ENCODE measurements at regions not wholly inside any gene's neighbourhood (a gene's known extent, or its start where the extent isn't known, plus 50 kb on each side); places are given as distances from the start of the nearest gene placed in this dataset.

DNA sequence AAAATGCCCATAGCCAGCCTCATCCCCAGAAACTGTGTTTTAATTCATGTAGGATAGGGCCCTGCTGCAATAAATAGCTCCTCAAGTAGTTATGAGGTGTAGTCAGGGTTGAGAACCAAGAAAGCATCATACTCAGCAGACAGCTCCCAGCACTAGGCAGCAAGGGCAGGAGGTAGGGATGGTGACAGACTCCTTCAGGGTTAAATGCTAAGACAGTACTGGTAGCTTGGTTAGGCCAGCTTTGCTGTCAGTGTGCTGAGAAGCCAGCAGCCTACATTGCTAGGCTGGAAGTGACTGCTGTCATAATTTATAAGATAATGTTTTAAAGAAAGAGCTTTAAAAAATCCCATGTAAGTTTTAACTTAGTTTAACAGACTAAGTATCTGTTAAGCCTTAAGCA is 113.9 kb upstream of the IMMP2L start:
- TF ChIP-seq, protein P1, sequence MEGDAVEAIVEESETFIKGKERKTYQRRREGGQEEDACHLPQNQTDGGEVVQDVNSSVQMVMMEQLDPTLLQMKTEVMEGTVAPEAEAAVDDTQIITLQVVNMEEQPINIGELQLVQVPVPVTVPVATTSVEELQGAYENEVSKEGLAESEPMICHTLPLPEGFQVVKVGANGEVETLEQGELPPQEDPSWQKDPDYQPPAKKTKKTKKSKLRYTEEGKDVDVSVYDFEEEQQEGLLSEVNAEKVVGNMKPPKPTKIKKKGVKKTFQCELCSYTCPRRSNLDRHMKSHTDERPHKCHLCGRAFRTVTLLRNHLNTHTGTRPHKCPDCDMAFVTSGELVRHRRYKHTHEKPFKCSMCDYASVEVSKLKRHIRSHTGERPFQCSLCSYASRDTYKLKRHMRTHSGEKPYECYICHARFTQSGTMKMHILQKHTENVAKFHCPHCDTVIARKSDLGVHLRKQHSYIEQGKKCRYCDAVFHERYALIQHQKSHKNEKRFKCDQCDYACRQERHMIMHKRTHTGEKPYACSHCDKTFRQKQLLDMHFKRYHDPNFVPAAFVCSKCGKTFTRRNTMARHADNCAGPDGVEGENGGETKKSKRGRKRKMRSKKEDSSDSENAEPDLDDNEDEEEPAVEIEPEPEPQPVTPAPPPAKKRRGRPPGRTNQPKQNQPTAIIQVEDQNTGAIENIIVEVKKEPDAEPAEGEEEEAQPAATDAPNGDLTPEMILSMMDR (conservative IDR thresholded peaks at IDR 0.05; ENCODE audit: low read length) = no peak
- H3K4me3 ChIP-seq (ENCODE audit: low read length) = no peak overlapping the region
- no peak for DNase-seq (ENCODE audit: low read depth)

DNA sequence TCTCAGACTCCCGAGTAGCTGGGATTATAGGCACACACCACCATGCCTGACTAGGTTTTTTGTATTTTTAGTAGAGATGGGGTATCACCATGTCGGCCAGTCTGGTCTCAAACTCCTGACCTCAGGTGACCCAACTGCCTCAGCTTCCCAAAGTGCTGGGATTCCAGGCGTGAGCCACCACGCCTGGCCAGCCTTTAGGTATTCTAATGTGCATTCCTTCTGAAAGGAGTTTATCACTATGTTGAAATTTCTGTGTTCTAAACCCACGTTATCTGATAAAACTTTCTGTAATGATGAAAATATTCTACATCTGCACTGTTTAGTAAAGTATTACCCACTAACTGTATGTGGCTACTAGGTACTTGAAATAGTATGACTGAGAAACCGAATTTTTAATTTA is 110.6 kb upstream of the IMMP2L start:
- TF ChIP-seq, protein P1 (conservative IDR thresholded peaks at IDR 0.05; ENCODE audit: low read length) = no peak
- no peak overlapping the region for H3K4me3 ChIP-seq (ENCODE audit: low read length)
- no peak for DNase-seq (ENCODE audit: low read depth)

DNA sequence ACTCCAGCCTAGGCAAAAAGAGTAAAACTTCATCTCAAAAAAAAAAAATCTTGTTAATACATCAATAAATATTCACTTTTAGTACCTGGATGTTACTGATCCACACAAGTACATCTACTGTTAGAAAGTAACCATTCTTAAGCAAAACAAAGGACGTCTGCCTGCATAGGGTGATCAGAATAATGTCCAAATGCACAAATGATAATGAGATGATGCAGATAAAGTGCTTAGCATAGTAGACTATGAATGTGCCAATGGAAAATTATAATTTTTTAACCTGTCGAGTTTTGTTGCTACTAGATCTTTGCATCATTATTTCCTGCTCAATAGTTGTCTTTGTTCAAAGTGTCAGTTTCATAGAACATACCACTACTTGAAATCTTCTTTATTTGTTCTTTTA is 109.6 kb upstream of the IMMP2L start:
- no peak overlapping the region for H3K4me3 ChIP-seq (ENCODE audit: low read length)
- TF ChIP-seq, protein P1 (conservative IDR thresholded peaks at IDR 0.05; ENCODE audit: low read length) = no peak
- no peak for DNase-seq (ENCODE audit: low read depth)

GRCh38 chr7:111668711-111669110 is 106.4 kb upstream of the IMMP2L start:
- DNase-seq (ENCODE audit: low read depth) = no peak
- H3K4me3 ChIP-seq (ENCODE audit: low read length) = no peak overlapping the region
- TF ChIP-seq, protein P1 (conservative IDR thresholded peaks at IDR 0.05; ENCODE audit: low read length) = no peak

DNA sequence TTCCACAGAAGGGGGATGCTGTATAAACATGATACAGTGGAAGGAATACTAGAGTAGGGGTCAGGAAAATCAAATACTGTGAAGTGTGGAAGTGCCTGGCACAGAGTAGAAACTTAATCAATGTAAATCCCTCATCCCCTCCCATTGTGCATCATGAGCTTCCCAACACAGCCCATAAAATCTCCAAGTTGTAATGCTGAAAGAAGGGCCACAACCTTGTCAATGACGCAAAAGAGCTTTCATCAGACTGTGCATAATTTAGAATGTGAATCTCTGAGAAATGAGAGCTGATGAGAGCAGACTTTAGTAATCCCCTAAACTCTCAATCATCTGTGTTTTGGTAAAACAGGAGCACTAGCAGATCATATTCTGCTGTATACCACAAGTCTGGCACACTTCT is 105.2 kb upstream of the IMMP2L start:
- DNase-seq (ENCODE audit: low read depth) = no peak
- H3K4me3 ChIP-seq (ENCODE audit: low read length) = no peak overlapping the region
- TF ChIP-seq, protein P1 (conservative IDR thresholded peaks at IDR 0.05; ENCODE audit: low read length) = no peak

DNA sequence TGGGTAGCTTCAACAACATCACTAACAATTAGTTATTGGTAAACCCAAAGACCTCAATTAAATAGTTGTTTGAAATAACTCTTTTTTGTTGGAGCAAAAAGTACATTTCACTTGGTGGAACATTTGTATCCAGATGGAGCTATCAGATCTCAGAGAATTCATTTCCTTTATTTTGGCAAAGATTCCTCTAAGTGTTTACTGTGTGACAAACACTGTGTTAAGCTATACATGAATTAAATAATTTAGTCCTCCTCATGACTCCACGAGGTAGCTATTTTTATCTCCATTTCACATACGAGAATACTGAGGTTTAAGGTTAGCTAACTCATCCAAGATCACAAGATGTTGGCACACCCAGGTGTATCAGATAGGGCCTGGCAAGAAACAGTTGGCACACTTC is 104.0 kb upstream of the IMMP2L start:
- H3K4me3 ChIP-seq (ENCODE audit: low read length) = no peak overlapping the region
- TF ChIP-seq, protein P1 (conservative IDR thresholded peaks at IDR 0.05; ENCODE audit: low read length) = no peak
- no peak for DNase-seq (ENCODE audit: low read depth)

- TF ChIP-seq, protein P1 (conservative IDR thresholded peaks at IDR 0.05; ENCODE audit: low read length) = no peak
- H3K4me3 ChIP-seq (ENCODE audit: low read length) = no peak overlapping the region
- DNase-seq (ENCODE audit: low read depth) = no peak
Observed at GRCh38 chr7:111663771-111664170, 101.5 kb upstream of the IMMP2L start.

All from AG10803 (cell line).